ENCODE measurements at regions not wholly inside any gene's neighbourhood (a gene's known extent, or its start where the extent isn't known, plus 50 kb on each side); places are given as distances from the start of the nearest gene placed in this dataset.

DNA sequence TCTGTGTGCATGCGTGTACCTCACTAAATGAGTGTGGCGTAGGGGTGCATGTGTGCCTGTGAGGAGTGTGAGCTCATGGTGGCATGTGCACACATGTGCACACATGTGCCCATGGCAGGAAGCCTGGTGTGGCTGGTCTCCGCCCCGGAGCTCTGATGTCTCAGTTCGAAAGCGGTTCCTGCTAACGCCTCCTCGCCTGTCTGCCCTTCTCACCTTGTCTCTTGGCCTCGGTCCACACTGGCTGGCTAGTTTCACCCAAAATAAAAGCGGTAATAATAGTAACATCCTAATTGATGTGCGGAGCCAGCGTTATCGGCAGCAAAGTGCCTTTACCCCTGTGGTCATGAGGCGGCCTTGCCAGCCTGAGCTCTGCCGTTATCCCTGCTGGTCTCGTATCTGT is 1190.4 kb downstream of the BRD1 start:
- Histone ChIP-seq H3K9me3 (ENCODE audit: control insufficient read depth, insufficient read depth, low read depth, low read length) (no peaks in the 10 kb centered on the region), H3K36me3 (ENCODE audit: control insufficient read depth, insufficient read depth, low read length) (no peaks in the 10 kb centered on the region), H3K27me3 (ENCODE audit: control insufficient read depth, insufficient read depth, low read length) (no peaks in the 10 kb centered on the region), H3K4me1 (ENCODE audit: control insufficient read depth, insufficient read depth, low read length) (no peaks in the 10 kb centered on the region), H3K27ac (ENCODE audit: low read length) (no peak overlapping the region), H3K4me3 (ENCODE audit: low read depth in 2 of 2, low read length in 2 of 2) (no peak overlapping the region)
- DNase-seq (ENCODE audit: low read depth, low spot score): no peak
- BruUV-seq (replicated peaks): no TSS peak
- TF ChIP-seq TCF7L2 (IDR thresholded peaks at IDR 0.05; ENCODE audit: low read depth, low read length) (no peak), SIN3A (IDR thresholded peaks at IDR 0.05; ENCODE audit: borderline replicate concordance, insufficient read depth, low read depth, low read length) (no peak), POLR2AphosphoS5 (IDR thresholded peaks at IDR 0.05; ENCODE audit: low read depth, low read length) (no peak)
- TF ChIP-seq, protein P1, sequence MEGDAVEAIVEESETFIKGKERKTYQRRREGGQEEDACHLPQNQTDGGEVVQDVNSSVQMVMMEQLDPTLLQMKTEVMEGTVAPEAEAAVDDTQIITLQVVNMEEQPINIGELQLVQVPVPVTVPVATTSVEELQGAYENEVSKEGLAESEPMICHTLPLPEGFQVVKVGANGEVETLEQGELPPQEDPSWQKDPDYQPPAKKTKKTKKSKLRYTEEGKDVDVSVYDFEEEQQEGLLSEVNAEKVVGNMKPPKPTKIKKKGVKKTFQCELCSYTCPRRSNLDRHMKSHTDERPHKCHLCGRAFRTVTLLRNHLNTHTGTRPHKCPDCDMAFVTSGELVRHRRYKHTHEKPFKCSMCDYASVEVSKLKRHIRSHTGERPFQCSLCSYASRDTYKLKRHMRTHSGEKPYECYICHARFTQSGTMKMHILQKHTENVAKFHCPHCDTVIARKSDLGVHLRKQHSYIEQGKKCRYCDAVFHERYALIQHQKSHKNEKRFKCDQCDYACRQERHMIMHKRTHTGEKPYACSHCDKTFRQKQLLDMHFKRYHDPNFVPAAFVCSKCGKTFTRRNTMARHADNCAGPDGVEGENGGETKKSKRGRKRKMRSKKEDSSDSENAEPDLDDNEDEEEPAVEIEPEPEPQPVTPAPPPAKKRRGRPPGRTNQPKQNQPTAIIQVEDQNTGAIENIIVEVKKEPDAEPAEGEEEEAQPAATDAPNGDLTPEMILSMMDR (IDR thresholded peaks at IDR 0.05): no peak
- TF ChIP-seq, protein P2, sequence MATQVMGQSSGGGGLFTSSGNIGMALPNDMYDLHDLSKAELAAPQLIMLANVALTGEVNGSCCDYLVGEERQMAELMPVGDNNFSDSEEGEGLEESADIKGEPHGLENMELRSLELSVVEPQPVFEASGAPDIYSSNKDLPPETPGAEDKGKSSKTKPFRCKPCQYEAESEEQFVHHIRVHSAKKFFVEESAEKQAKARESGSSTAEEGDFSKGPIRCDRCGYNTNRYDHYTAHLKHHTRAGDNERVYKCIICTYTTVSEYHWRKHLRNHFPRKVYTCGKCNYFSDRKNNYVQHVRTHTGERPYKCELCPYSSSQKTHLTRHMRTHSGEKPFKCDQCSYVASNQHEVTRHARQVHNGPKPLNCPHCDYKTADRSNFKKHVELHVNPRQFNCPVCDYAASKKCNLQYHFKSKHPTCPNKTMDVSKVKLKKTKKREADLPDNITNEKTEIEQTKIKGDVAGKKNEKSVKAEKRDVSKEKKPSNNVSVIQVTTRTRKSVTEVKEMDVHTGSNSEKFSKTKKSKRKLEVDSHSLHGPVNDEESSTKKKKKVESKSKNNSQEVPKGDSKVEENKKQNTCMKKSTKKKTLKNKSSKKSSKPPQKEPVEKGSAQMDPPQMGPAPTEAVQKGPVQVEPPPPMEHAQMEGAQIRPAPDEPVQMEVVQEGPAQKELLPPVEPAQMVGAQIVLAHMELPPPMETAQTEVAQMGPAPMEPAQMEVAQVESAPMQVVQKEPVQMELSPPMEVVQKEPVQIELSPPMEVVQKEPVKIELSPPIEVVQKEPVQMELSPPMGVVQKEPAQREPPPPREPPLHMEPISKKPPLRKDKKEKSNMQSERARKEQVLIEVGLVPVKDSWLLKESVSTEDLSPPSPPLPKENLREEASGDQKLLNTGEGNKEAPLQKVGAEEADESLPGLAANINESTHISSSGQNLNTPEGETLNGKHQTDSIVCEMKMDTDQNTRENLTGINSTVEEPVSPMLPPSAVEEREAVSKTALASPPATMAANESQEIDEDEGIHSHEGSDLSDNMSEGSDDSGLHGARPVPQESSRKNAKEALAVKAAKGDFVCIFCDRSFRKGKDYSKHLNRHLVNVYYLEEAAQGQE (IDR thresholded peaks at IDR 0.05; ENCODE audit: insufficient read depth in 1 of 2, low read depth in 2 of 2, low read length in 1 of 2): no peak
- intact Hi-C loops (cut with micrococcal nuclease; ENCODE audit: unreplicated experiment): no loop called here
- no peak for ATAC-seq
- ChIA-PET POLR2A (no interaction called here), CTCF (no interaction called here)
- in situ Hi-C loops (cut with HindIII; ENCODE audit: low pct_unique_long_range_greater_than_20kb, low sequenced_read_pairs): no loop called here

DNA sequence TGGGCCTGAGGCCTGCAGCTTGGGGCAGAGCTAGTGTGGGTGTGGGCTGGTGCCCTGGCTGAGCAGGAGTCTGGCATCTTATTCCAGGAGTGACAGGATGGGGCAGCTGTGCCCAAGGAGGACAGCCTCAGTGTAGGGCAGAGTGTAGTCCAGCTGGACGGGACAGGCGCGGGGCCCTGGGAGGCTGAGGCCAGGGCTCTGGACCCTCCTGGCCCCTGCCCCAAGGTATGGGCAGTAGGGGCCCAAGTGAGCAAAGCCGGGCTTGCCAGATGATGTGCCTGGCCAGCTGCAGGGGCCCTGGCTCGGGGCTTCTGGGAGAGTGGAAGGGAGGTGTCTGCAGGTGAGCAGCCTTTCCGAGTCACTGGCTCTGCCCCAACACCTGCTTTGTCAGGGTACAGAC is 1190.9 kb downstream of the BRD1 start:
- CTCF ChIA-PET: no interaction called here
- no peak for DNase-seq (ENCODE audit: low read depth, low spot score)
- no peaks in the 10 kb centered on the region for H3K4me1 ChIP-seq (ENCODE audit: control insufficient read depth, insufficient read depth, low read length)
- BruUV-seq (replicated peaks): no TSS peak
- no peaks in the 10 kb centered on the region for H3K27me3 ChIP-seq (ENCODE audit: control insufficient read depth, insufficient read depth, low read length)
- no peaks in the 10 kb centered on the region for H3K36me3 ChIP-seq (ENCODE audit: control insufficient read depth, insufficient read depth, low read length)
- no peak for ATAC-seq
- no peaks in the 10 kb centered on the region for H3K9me3 ChIP-seq (ENCODE audit: control insufficient read depth, insufficient read depth, low read depth, low read length)
- POLR2A ChIA-PET: no interaction called here
- in situ Hi-C loops (cut with HindIII; ENCODE audit: low pct_unique_long_range_greater_than_20kb, low sequenced_read_pairs) (no loop called here), intact Hi-C loops (cut with micrococcal nuclease; ENCODE audit: unreplicated experiment) (no loop called here)
- no peak overlapping the region for H3K4me3 ChIP-seq (ENCODE audit: low read depth in 2 of 2, low read length in 2 of 2)
- H3K27ac ChIP-seq (ENCODE audit: low read length): no peak overlapping the region
- TF ChIP-seq, protein P1 (IDR thresholded peaks at IDR 0.05): no peak
- no peak for TF ChIP-seq SIN3A (IDR thresholded peaks at IDR 0.05; ENCODE audit: borderline replicate concordance, insufficient read depth, low read depth, low read length)
- TF ChIP-seq TCF7L2 (IDR thresholded peaks at IDR 0.05; ENCODE audit: low read depth, low read length): no peak
- TF ChIP-seq, protein P2 (IDR thresholded peaks at IDR 0.05; ENCODE audit: insufficient read depth in 1 of 2, low read depth in 2 of 2, low read length in 1 of 2): no peak
- TF ChIP-seq POLR2AphosphoS5 (IDR thresholded peaks at IDR 0.05; ENCODE audit: low read depth, low read length): no peak

Data from Panc1 (cell line).